HCEC 1CT (cell line): ENCODE measurements at regions not wholly inside any gene's neighbourhood (a gene's known extent, or its start where the extent isn't known, plus 50 kb on each side); places are given as distances from the start of the nearest gene placed in this dataset.

ENCODE experiments used
- DNase-seq: peaks from one replicate; pipeline ENCODE4 v3.0.0-alpha.2; 2017

- no peak for DNase-seq
Observed at GRCh38 chr5:28415791-28416443, 1377.5 kb upstream of the CDH9 start.

- DNase-seq, result no peak
Observed at GRCh38 chr5:28414619-28415018, 1376.2 kb upstream of the CDH9 start.

GRCh38 chr5:28408651-28409050, 1370.3 kb upstream of the CDH9 start:
- DNase-seq, result no peak

- peak; percentile 86 for DNase-seq
Observed at GRCh38 chr5:28408186-28408585, 1369.8 kb upstream of the CDH9 start.

GRCh38 chr5:28404363-28405071, 1366.1 kb upstream of the CDH9 start:
- no peak for DNase-seq

GRCh38 chr5:28403846-28404245, 1365.5 kb upstream of the CDH9 start:
- DNase-seq, result no peak

GRCh38 chr5:28402590-28403301, 1364.4 kb upstream of the CDH9 start:
- no peak for DNase-seq

- DNase-seq, result no peak
Observed at GRCh38 chr5:28400076-28400475, 1361.7 kb upstream of the CDH9 start.

GRCh38 chr5:28399211-28399610, 1360.8 kb upstream of the CDH9 start:
- no peak for DNase-seq

- DNase-seq, result no peak
Observed at GRCh38 chr5:28398185-28398584, 1359.8 kb upstream of the CDH9 start.

- DNase-seq, result peak; percentile 39
Observed at GRCh38 chr5:28397502-28397941, 1359.1 kb upstream of the CDH9 start.

- DNase-seq, result no peak
Observed at GRCh38 chr5:28391277-28391676, 1352.9 kb upstream of the CDH9 start.

- no peak for DNase-seq
Observed at GRCh38 chr5:28390341-28390740, 1352.0 kb upstream of the CDH9 start.

GRCh38 chr5:28389727-28390126, 1351.3 kb upstream of the CDH9 start:
- peak; percentile 25 for DNase-seq

GRCh38 chr5:28388428-28388827, 1350.0 kb upstream of the CDH9 start:
- DNase-seq, result no peak

GRCh38 chr5:28386712-28387111, 1348.3 kb upstream of the CDH9 start:
- DNase-seq, result no peak

GRCh38 chr5:28380167-28380566, 1341.8 kb upstream of the CDH9 start:
- no peak for DNase-seq

- no peak for DNase-seq
Observed at GRCh38 chr5:28374492-28374967, 1336.1 kb upstream of the CDH9 start.

- DNase-seq, result no peak
Observed at GRCh38 chr5:28370896-28371295, 1332.5 kb upstream of the CDH9 start.

- DNase-seq, result peak; percentile 77
Observed at GRCh38 chr5:28369418-28369817, 1331.0 kb upstream of the CDH9 start.

GRCh38 chr5:28355831-28356230, 1317.4 kb upstream of the CDH9 start:
- DNase-seq, result no peak

GRCh38 chr5:28346696-28347095, 1308.3 kb upstream of the CDH9 start:
- no peak for DNase-seq

- peak; percentile 67 for DNase-seq
Observed at GRCh38 chr5:28344836-28345433, 1306.5 kb upstream of the CDH9 start.
